ENCODE measurements at regions not wholly inside any gene's neighbourhood (a gene's known extent, or its start where the extent isn't known, plus 50 kb on each side); places are given as distances from the start of the nearest gene placed in this dataset.

DNA sequence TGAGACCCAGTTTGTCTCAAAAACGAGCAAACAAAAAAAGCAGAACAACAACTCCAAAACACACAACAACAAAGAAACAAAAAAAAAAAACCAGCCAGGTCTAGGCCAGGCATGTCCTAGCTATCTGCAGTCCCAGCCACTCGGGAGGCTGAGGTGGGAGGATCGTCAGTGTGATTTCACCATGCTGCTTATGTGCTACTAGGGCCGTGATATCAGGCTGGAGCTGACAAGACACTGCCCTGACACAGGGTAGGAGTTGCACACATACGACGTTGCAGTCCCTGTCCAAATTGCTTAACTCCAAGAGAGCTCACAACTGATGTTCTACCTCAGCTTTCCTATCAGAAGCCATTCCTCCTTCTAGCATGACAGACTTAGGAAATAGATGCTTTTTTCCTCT lies 204.9 kb downstream of the AASDH start:
- TF ChIP-seq, protein P1, sequence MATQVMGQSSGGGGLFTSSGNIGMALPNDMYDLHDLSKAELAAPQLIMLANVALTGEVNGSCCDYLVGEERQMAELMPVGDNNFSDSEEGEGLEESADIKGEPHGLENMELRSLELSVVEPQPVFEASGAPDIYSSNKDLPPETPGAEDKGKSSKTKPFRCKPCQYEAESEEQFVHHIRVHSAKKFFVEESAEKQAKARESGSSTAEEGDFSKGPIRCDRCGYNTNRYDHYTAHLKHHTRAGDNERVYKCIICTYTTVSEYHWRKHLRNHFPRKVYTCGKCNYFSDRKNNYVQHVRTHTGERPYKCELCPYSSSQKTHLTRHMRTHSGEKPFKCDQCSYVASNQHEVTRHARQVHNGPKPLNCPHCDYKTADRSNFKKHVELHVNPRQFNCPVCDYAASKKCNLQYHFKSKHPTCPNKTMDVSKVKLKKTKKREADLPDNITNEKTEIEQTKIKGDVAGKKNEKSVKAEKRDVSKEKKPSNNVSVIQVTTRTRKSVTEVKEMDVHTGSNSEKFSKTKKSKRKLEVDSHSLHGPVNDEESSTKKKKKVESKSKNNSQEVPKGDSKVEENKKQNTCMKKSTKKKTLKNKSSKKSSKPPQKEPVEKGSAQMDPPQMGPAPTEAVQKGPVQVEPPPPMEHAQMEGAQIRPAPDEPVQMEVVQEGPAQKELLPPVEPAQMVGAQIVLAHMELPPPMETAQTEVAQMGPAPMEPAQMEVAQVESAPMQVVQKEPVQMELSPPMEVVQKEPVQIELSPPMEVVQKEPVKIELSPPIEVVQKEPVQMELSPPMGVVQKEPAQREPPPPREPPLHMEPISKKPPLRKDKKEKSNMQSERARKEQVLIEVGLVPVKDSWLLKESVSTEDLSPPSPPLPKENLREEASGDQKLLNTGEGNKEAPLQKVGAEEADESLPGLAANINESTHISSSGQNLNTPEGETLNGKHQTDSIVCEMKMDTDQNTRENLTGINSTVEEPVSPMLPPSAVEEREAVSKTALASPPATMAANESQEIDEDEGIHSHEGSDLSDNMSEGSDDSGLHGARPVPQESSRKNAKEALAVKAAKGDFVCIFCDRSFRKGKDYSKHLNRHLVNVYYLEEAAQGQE (IDR thresholded peaks at IDR 0.05; ENCODE audit: insufficient read depth in 1 of 2, low read depth in 2 of 2, low read length in 2 of 2), result no peak
- no peak for TF ChIP-seq SIN3A (IDR thresholded peaks at IDR 0.05; ENCODE audit: borderline replicate concordance, insufficient read depth, low read length)
- no peak for TF ChIP-seq TAF1 (IDR thresholded peaks at IDR 0.05; ENCODE audit: borderline replicate concordance, insufficient read depth, low read length)
- no peak for TF ChIP-seq POLR2AphosphoS5 (IDR thresholded peaks at IDR 0.05; ENCODE audit: low read depth, low read length)

DNA sequence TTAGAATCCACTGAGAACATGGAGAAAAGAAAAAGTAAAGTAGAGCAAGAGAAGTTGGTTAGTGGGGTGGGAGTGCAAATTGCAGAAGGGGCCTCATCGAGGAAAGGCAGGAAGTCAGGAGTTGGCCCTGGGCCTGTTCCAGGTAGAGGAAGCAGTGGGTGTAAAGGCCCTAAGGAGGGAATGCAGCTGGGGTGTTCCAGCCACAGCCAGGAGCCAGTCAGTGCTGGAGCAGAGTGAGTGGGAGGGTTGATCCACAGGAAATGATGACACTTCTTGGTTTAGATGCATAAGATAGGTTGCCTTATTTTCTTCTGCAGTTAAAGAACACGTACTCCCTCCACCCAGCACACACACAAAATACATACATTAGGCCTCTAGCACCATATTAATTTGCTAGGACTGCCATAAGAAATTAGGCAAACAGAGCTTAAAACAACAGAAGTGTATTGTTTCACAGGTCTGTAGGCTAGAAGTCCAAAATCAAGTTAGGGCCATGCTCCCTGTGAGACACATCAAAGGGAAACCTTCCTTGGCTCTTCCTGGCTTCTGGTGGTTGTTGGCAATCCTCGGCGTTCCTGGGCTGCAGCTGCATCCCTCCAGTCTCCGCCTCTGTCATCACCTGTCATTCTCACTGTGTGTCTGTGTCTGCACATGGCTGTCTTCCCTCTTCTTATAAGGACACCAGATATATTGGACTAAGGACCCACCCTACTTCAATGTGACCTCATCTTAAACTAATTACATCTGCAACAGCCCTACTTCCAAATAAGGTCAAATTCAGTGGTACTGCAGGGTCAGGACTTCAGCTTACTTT lies 205.9 kb downstream of the AASDH start:
- TF ChIP-seq, protein P1 (IDR thresholded peaks at IDR 0.05; ENCODE audit: insufficient read depth in 1 of 2, low read depth in 2 of 2, low read length in 2 of 2), result no peak
- no peak for TF ChIP-seq TAF1 (IDR thresholded peaks at IDR 0.05; ENCODE audit: borderline replicate concordance, insufficient read depth, low read length)
- TF ChIP-seq SIN3A (IDR thresholded peaks at IDR 0.05; ENCODE audit: borderline replicate concordance, insufficient read depth, low read length), result no peak

DNA sequence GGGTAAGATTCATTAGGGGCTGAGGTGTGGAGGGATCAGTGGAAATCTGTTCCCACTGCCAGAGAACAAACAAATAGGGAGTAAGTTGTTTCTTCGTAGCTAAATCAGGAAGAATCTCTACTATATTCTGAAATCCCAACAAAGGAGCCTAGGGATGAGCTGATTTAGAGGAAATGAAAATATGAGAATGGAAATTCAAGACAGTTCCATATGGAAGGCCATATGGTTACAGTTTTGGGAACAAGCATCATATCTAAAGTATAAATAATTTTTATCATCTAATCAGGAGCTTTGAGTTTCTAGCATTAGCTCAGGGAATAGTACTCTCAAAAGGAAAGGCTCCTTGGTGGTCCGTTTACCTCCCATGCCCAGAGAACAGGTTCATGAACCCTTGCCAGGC lies 218.2 kb downstream of the AASDH start:
- no peak for TF ChIP-seq POLR2AphosphoS5 (IDR thresholded peaks at IDR 0.05; ENCODE audit: low read depth, low read length)
- TF ChIP-seq, protein P1 (IDR thresholded peaks at IDR 0.05; ENCODE audit: insufficient read depth in 1 of 2, low read depth in 2 of 2, low read length in 2 of 2), result no peak
- no peak for TF ChIP-seq FOXP2 (optimal IDR thresholded peaks at IDR 0.05; ENCODE audit: borderline replicate concordance, extremely low read depth, extremely low read length, insufficient read depth)
- TF ChIP-seq TAF1 (IDR thresholded peaks at IDR 0.05; ENCODE audit: borderline replicate concordance, insufficient read depth, low read length), result no peak
- no peak for TF ChIP-seq SIN3A (IDR thresholded peaks at IDR 0.05; ENCODE audit: borderline replicate concordance, insufficient read depth, low read length)

DNA sequence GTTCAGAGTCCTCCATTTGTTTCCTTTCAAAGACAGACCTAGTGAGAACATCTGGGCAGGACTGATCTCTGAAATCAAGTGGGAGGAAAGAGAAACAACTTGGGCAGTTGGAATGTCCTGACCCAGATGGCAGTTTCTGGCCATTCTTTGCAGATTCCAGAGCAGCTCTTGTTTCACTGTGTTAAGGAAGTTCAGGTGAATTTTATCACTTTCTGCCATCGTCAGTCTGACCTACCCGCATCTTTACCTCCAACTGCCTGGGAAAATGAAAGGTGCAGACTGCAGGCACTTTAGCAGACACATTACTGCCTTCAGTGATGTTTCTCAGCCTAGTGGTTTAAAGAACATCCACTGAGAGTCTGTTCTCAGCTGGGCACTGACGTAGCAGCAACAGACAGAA lies 216.2 kb downstream of the CEP135 start:
- TF ChIP-seq FOXP2 (optimal IDR thresholded peaks at IDR 0.05; ENCODE audit: borderline replicate concordance, extremely low read depth, extremely low read length, insufficient read depth) (no peak), TAF1 (IDR thresholded peaks at IDR 0.05; ENCODE audit: borderline replicate concordance, insufficient read depth, low read length) (no peak), SIN3A (IDR thresholded peaks at IDR 0.05; ENCODE audit: borderline replicate concordance, insufficient read depth, low read length) (no peak), POLR2AphosphoS5 (IDR thresholded peaks at IDR 0.05; ENCODE audit: low read depth, low read length) (no peak)
- TF ChIP-seq, protein P1 (IDR thresholded peaks at IDR 0.05; ENCODE audit: insufficient read depth in 1 of 2, low read depth in 2 of 2, low read length in 2 of 2), result no peak

DNA sequence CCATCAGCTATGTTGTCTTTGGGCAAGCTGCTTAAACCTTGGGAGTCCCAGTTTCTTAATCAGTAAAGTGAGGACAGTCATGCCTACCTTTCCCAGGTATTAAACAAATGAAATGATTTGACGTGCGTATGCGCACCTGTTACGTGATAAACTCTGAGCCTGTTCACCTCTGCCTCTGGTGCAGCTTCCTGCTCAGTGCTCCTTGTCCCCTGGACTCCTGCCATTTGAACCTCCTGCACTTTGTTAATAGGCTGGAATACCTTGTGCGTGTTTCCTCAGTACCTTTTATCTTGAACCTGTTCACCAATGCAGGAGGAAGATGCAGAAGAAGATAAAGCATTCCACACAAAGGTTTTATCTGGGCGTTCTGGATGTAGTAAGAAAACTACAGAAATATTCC lies 211.9 kb downstream of the CEP135 start:
- TF ChIP-seq POLR2AphosphoS5 (IDR thresholded peaks at IDR 0.05; ENCODE audit: low read depth, low read length), result no peak
- TF ChIP-seq SIN3A (IDR thresholded peaks at IDR 0.05; ENCODE audit: borderline replicate concordance, insufficient read depth, low read length), result no peak
- TF ChIP-seq, protein P1 (IDR thresholded peaks at IDR 0.05; ENCODE audit: insufficient read depth in 1 of 2, low read depth in 2 of 2, low read length in 2 of 2), result no peak
- TF ChIP-seq TAF1 (IDR thresholded peaks at IDR 0.05; ENCODE audit: borderline replicate concordance, insufficient read depth, low read length), result no peak
- TF ChIP-seq FOXP2 (optimal IDR thresholded peaks at IDR 0.05; ENCODE audit: borderline replicate concordance, extremely low read depth, extremely low read length, insufficient read depth), result no peak
